Fibroblast of pulmonary artery (primary cell): ENCODE measurements at regions not wholly inside any gene's neighbourhood (a gene's known extent, or its start where the extent isn't known, plus 50 kb on each side); places are given as distances from the start of the nearest gene placed in this dataset.

ENCODE experiments used
- DNase-seq: peaks from one replicate; pipeline ENCODE4 v3.0.0-alpha.2; 2010; ENCODE audit warnings: low read depth
- H3K4me3 ChIP-seq: replicated peaks from 2 replicates; pipeline ENCODE4 v1.5.1; 2011; ENCODE audit warnings: low read depth, mild to moderate bottlenecking, control low read depth, low read length, moderate library complexity
- TF ChIP-seq, protein P1 (sequence below): IDR thresholded peaks from 2 replicates; pipeline ENCODE4 v1.5.1; 2011; ENCODE audit warnings: mild to moderate bottlenecking, control low read depth, low read length, inconsistent platforms; ENCODE audit errors: missing control alignments

DNA sequence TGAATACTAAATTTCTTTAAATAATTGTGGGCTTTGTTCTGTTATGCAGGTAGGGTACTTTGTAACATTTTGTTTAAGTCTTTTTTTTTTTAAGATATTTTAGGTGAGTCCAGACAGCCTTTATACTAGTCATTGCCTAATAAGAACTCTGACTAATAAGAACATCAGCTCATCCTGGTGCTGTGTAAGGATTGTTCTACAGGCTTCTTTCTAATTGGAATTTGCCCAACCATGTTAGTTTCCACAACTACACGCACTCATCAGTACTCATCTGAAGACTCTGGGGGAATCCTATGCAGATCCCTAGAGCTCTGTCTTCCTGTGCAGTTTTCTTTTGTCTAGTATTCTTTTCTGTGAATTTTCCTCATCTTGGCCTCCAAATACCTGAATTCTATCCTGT is 741.8 kb downstream of the IGSF11 start:
- H3K4me3 ChIP-seq, result no peak overlapping the region
- TF ChIP-seq, protein P1, sequence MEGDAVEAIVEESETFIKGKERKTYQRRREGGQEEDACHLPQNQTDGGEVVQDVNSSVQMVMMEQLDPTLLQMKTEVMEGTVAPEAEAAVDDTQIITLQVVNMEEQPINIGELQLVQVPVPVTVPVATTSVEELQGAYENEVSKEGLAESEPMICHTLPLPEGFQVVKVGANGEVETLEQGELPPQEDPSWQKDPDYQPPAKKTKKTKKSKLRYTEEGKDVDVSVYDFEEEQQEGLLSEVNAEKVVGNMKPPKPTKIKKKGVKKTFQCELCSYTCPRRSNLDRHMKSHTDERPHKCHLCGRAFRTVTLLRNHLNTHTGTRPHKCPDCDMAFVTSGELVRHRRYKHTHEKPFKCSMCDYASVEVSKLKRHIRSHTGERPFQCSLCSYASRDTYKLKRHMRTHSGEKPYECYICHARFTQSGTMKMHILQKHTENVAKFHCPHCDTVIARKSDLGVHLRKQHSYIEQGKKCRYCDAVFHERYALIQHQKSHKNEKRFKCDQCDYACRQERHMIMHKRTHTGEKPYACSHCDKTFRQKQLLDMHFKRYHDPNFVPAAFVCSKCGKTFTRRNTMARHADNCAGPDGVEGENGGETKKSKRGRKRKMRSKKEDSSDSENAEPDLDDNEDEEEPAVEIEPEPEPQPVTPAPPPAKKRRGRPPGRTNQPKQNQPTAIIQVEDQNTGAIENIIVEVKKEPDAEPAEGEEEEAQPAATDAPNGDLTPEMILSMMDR, result no peak
- DNase-seq, result no peak

DNA sequence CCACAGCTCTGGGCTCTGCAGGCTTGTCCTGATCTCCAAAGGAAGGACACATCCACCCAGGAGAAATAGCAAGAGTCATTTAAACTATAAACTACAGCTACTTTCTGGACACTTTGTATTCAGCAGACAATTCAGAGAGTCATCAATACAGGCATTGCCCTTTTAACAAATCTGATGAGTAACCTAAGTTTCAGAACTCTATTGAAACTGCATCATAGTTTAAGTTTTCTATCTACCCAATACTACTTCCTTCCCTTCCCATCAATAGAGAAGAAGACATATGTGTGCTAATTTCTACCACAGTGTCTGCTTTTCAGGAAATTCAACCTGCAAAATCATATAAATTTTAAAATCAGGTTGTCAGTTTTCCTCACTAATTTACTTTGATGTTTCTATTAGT is 736.5 kb downstream of the IGSF11 start:
- no peak for DNase-seq
- no peak overlapping the region for H3K4me3 ChIP-seq
- TF ChIP-seq, protein P1, result no peak

DNA sequence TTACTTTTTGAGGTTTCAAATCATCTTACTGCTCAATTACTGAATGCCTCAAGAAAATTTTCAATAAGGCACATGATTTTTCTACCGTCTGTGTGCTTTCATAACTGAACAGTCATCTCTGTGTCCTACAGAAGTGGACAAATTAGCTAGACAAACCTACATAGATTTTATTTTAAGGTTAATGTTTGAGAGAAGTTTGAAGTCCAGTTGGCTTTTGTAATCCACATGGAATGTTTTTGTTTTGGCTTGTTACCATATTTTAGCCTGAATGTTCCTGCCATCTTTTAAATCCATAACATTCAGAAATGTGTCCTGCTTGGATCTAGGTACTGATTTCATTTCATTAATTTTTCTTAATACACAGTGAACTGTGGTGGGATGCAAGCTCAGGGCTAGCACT is 730.1 kb downstream of the IGSF11 start:
- TF ChIP-seq, protein P1, result no peak

DNA sequence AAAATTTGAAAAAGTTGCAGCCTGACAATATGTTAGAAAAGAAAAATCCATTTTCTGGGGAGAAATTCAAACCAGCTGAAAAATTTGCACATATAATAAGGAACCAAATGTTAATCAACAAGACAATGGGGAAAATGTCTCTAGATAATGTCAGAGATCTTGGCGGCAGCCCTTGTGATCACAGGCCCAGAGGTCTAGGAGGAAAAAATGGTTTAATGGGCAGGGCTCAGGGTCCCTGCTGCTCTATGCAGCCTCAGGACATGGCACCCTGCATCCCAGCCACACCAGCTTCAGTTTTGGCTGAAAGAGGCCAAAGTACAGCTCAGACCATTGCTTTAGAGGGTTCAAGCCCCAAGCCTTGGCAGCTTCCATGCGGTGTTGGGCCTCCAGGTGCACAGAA is 701.9 kb downstream of the IGSF11 start:
- TF ChIP-seq, protein P1, result no peak
- no peak overlapping the region for H3K4me3 ChIP-seq

More for the DNA sequence above, 730.1 kb downstream of the IGSF11 start:
- no peak overlapping the region for H3K4me3 ChIP-seq
- DNase-seq, result no peak

DNA sequence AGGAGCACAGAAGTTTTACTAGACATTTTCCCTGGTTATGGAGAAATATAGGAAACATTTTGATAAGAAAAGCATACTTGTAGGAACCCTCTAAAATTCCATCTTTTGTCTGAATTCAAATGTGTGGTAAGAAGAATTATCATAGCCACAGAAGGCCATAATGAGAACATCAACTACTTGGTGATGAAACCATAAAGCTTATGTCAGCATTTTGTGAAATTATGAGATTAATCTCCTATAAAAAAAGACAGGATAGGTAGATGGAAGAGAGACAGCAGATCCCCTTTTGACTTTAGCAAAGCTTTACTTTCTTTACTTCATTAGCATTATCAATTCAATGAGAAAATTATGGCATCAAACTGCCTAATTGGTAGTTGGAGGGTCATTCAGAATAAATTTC is 697.0 kb downstream of the IGSF11 start:
- H3K4me3 ChIP-seq, result no peak overlapping the region
- TF ChIP-seq, protein P1, result no peak
- no peak for DNase-seq

More for the DNA sequence above, 701.9 kb downstream of the IGSF11 start:
- no peak for DNase-seq

DNA sequence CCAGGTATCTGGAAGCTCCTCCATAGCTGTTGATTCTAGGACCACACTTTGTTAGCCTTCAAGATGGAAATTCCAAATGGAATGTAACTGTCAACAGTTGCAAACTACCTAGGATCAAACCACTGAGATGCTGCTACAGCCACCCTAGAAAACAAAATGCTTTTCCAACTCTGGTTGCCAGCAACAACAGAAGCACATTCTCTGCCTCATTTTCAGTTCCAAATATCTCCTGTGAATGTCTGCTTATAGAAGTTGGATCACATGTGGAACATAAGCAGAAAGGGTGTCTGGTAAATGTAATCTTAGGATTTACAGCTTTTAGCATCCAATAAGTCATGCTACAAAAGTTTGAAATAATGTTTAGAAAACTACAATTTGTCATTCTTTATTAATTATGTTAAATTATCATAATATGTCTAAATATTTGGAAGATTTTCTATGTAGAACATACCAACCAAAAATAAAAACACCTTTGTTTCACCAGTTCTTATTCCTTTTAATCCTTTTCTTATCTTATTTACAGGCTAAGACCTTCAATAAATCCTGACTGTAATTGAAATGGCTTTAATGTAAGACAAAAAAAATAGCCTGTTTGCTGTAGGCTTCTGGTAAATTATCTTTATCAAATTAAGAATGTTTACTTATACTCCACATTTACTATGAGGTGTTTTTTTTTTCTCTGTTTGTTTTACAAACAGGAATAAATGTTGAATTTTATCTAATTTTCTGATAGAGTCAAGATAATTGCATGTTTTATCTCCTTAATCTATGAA is 687.1 kb downstream of the IGSF11 start:
- H3K4me3 ChIP-seq, result no peak overlapping the region
- DNase-seq, result no peak
- TF ChIP-seq, protein P1, result no peak

DNA sequence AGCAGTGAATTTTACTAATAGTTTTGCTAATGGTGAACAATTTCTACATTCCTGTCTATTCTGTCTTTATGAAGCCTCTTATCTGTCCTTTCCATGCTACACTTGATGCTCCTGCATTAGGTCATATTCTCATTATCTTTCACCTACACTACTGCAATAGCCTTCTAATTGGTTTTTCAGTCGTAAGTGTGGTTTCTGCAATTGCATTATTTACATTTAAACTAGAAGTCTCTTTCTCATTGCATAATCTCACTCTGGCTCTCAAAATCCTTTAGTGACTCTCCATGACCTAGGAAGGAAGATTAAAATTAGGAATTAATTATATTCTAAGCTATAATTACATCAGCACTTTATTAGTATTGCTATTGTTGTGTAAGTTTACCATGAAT is 686.5 kb downstream of the IGSF11 start:
- H3K4me3 ChIP-seq, result no peak overlapping the region
- TF ChIP-seq, protein P1, result no peak
- DNase-seq, result no peak
